ENCODE measurements at regions not wholly inside any gene's neighbourhood (a gene's known extent, or its start where the extent isn't known, plus 50 kb on each side); places are given as distances from the start of the nearest gene placed in this dataset.

DNA sequence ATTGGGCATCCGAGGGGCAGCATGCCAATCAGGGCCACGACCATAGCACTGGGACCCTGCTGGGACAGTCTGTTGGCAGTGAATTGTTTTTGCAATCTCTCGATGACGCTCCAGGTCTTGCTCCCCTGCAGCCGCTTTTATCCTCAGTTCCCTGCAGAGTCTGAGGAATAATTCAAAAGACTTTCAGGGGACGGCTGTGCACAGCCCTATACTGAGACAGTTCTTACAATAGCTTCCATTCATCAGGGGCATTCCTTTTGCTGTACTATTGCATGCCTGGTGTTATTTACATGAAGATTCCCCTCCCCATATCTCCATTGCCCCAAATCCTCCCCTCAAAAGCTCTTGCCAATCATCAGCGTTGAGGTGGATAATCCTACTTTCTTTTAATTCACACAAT, 163.3 kb upstream of the WWC1 start (continued):
- TF ChIP-seq TCF7 (IDR thresholded peaks at IDR 0.05; ENCODE audit: low read depth) (no peak), DPF2 (CRISPR knock-in tag; IDR thresholded peaks at IDR 0.05; ENCODE audit: borderline replicate concordance, low read depth) (no peak), TBX3 (IDR thresholded peaks at IDR 0.05; ENCODE audit: borderline replicate concordance) (no peak), ZNF292 (CRISPR knock-in tag; IDR thresholded peaks at IDR 0.05; ENCODE audit: borderline replicate concordance, low read depth) (no peak), ERF (CRISPR knock-in tag; IDR thresholded peaks at IDR 0.05) (no peak)
- TF ChIP-seq, protein P1, sequence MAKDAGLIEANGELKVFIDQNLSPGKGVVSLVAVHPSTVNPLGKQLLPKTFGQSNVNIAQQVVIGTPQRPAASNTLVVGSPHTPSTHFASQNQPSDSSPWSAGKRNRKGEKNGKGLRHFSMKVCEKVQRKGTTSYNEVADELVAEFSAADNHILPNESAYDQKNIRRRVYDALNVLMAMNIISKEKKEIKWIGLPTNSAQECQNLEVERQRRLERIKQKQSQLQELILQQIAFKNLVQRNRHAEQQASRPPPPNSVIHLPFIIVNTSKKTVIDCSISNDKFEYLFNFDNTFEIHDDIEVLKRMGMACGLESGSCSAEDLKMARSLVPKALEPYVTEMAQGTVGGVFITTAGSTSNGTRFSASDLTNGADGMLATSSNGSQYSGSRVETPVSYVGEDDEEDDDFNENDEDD (CRISPR knock-in tag; IDR thresholded peaks at IDR 0.05; ENCODE audit: borderline replicate concordance) = no peak
- TF ChIP-seq, protein P2, sequence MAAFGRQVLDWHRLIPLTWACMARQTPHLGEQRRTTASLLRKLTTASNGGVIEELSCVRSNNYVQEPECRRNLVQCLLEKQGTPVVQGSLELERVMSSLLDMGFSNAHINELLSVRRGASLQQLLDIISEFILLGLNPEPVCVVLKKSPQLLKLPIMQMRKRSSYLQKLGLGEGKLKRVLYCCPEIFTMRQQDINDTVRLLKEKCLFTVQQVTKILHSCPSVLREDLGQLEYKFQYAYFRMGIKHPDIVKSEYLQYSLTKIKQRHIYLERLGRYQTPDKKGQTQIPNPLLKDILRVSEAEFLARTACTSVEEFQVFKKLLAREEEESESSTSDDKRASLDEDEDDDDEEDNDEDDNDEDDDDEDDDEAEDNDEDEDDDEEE (CRISPR knock-in tag; IDR thresholded peaks at IDR 0.05) = no peak

DNA sequence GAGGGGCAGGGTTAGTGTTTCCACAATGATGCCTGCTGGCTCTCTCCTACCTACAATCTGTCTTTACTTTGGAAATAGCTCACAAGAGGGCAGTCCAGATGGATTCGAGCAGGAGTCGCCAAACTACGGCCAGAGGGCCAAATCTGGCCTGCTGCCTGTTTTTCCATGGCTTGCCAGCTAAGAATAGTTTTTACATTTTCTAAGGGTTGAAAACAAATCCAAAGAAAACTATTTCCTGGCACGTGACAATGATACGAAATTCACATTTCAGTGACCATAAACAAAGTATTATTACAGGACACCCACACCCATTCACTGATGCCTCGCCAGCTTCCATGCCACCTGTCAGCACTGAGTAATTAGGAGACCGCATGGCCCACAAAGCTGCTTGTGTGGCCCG, 162.9 kb upstream of the WWC1 start:
- CTCF ChIA-PET (ENCODE audit: low intra/inter-chr PET ratio, low total read pairs) = no interaction called here
- no peak for DNase-seq (ENCODE audit: low spot score)

More for the DNA sequence above, 162.9 kb upstream of the WWC1 start:
- TF ChIP-seq ZNF333 (CRISPR knock-in tag; IDR thresholded peaks at IDR 0.05; ENCODE audit: borderline replicate concordance) = no peak
- no peaks in the 10 kb centered on the region for H4K20me1 ChIP-seq (ENCODE audit: insufficient read depth, low read length)
- in situ Hi-C loops (cut with HindIII; ENCODE audit: extremely low pct_ligation_motif_present, low pct_unique_long_range_greater_than_20kb) = no loop called here
- no peak for ATAC-seq
- no peak overlapping the region for H3K4me3 ChIP-seq (replicated peaks in 1 of 3; ENCODE audit: insufficient read depth in 1 of 3, low read depth in 2 of 3, low read length in 3 of 3)
- no peak for FAIRE-seq
- H3K4me2 ChIP-seq (ENCODE audit: low read depth, low read length) = no peak overlapping the region
- H3K9ac ChIP-seq (ENCODE audit: insufficient read depth, low read depth, low read length) = no peak overlapping the region
- H2AFZ ChIP-seq (ENCODE audit: low read length) = no peak overlapping the region
- H3K27me3 ChIP-seq (ENCODE audit: control insufficient read depth in 1 of 2, insufficient read depth in 2 of 2, low read length in 2 of 2) = peaks cover 0 to 6% of the 10 kb centered on the region in 2 experiments; a peak in 3 of 5 replicates
- BruUV-seq (replicated peaks) = no TSS peak
- WGBS (ENCODE audit: low lambda C conversion rate) = 2% methylated on average over 8 of the region's 8 CpGs
- H3K9me3 ChIP-seq (ENCODE audit: low read length) = no peaks in the 10 kb centered on the region
- H3K4me1 ChIP-seq (ENCODE audit: insufficient read depth, low read length) = no peaks in the 10 kb centered on the region
- no peaks in the 10 kb centered on the region for H3K79me2 ChIP-seq (ENCODE audit: insufficient read depth, low read length)
- H3K27ac ChIP-seq (ENCODE audit: extremely low read length, insufficient read depth, low read length) = no peak overlapping the region
- no peaks in the 10 kb centered on the region for H3K36me3 ChIP-seq (replicated peaks in 1 of 2; ENCODE audit: control insufficient read depth in 1 of 2, insufficient read depth in 2 of 2, low read length in 2 of 2)
- intact Hi-C loops (cut with micrococcal nuclease; ENCODE audit: unreplicated experiment) = no loop called here
- POLR2A ChIA-PET = no interaction called here
